Hepatocyte (in vitro differentiated cells): ENCODE measurements at regions not wholly inside any gene's neighbourhood (a gene's known extent, or its start where the extent isn't known, plus 50 kb on each side); places are given as distances from the start of the nearest gene placed in this dataset.

ENCODE experiments used
- DNase-seq: peaks from one replicate; pipeline ENCODE4 v3.0.0-alpha.2; 2016; ENCODE audit warnings: low spot score
- H2AFZ ChIP-seq: fragments of 200-600 bp; sonication (generic); 2 replicates; pipeline ENCODE4 v1.6.0; 2016; ENCODE audit warnings: antibody characterized with exemption, mild to moderate bottlenecking
- H3K27ac ChIP-seq: fragments of 200-600 bp; sonication (generic); 2 replicates; pipeline ENCODE4 v1.5.1; 2016; ENCODE audit warnings: mild to moderate bottlenecking
- H3K27me3 ChIP-seq: fragments of 200-600 bp; sonication (generic); 2 replicates; pipeline ENCODE4 v1.6.1; 2016
- H3K36me3 ChIP-seq: fragments of 200-600 bp; sonication (generic); replicated peaks from 2 replicates; pipeline ENCODE4 v1.5.1; 2016; ENCODE audit warnings: low read depth; ENCODE audit not compliant: insufficient read depth
- H3K4me1 ChIP-seq: fragments of 200-600 bp; sonication (generic); 2 replicates; pipeline ENCODE4 v1.5.1; 2016; ENCODE audit warnings: mild to moderate bottlenecking, moderate library complexity; ENCODE audit not compliant: insufficient read depth
- H3K4me2 ChIP-seq: fragments of 200-600 bp; sonication (generic); 2 replicates; pipeline ENCODE4 v1.6.0; 2016
- H3K4me3 ChIP-seq: fragments of 200-600 bp; sonication (generic); 2 replicates; pipeline ENCODE4 v1.5.1; 2016; ENCODE audit warnings: mild to moderate bottlenecking
- H3K79me2 ChIP-seq: fragments of 200-600 bp; sonication (generic); 2 replicates; pipeline ENCODE4 v1.6.0; 2017; ENCODE audit warnings: mild to moderate bottlenecking
- H3K9me2 ChIP-seq: fragments of 200-600 bp; sonication (generic); replicated peaks from 2 replicates; pipeline ENCODE4 v1.6.0; 2017; ENCODE audit warnings: mild to moderate bottlenecking; ENCODE audit not compliant: insufficient read depth
- H3K9me3 ChIP-seq: fragments of 200-600 bp; sonication (generic); 2 replicates; pipeline ENCODE4 v1.5.1; 2016; ENCODE audit warnings: low read depth, mild to moderate bottlenecking
- H4K20me1 ChIP-seq: fragments of 200-600 bp; sonication (generic); 2 replicates; pipeline ENCODE4 v1.6.0; 2016; ENCODE audit warnings: mild to moderate bottlenecking; ENCODE audit not compliant: insufficient read depth, poor library complexity, severe bottlenecking
- CTCF ChIP-seq: fragments of 200-600 bp; sonication (generic); IDR thresholded peaks from 2 replicates; pipeline ENCODE4 v1.5.1; 2016; ENCODE audit warnings: antibody characterized with exemption, mild to moderate bottlenecking; ENCODE audit not compliant: poor library complexity
- EZH2 ChIP-seq: fragments of 200-600 bp; sonication (generic); IDR thresholded peaks from 2 replicates; pipeline ENCODE4 v1.6.1; 2016; ENCODE audit warnings: antibody characterized with exemption, mild to moderate bottlenecking, borderline replicate concordance
- EZH2phosphoT487 ChIP-seq: fragments of 200-600 bp; sonication (generic); IDR thresholded peaks from one replicate; pipeline ENCODE4 v1.6.1; 2018; ENCODE audit warnings: antibody characterized with exemption, mild to moderate bottlenecking, low read depth, moderate library complexity; ENCODE audit not compliant: unreplicated experiment, severe bottlenecking
- WGBS: methylation state at CpG from one replicate; pipeline ENCODE4 v1.1.6; 2016; ENCODE audit warnings: low lambda C conversion rate; ENCODE audit errors: missing lambda C conversion rate; 5-methylcytosine and 5-hydroxymethylcytosine counted together

- no peak for TF ChIP-seq EZH2phosphoT487
- no peak for TF ChIP-seq CTCF
- no peak for TF ChIP-seq EZH2
- Histone ChIP-seq H3K27ac (no peak overlapping the region), H3K79me2 (no peaks in the 10 kb centered on the region), H3K4me1 (no peaks in the 10 kb centered on the region), H4K20me1 (no peaks in the 10 kb centered on the region), H3K36me3 (no peaks in the 10 kb centered on the region), H2AFZ (no peak overlapping the region), H3K4me3 (no peak overlapping the region), H3K9me2 (no peaks in the 10 kb centered on the region), H3K27me3 (no peaks in the 10 kb centered on the region), H3K9me3 (no peaks in the 10 kb centered on the region), H3K4me2 (no peak overlapping the region)
- DNase-seq = no peak
- 64% methylated on average over 3 of the region's 3 CpGs for WGBS
Measured at GRCh38 chr2:7646024-7646423, 728.8 kb downstream of the RNF144A start.

- Histone ChIP-seq H2AFZ (no peak overlapping the region), H3K27ac (no peak overlapping the region), H3K4me3 (no peak overlapping the region), H3K79me2 (no peaks in the 10 kb centered on the region), H3K4me2 (no peak overlapping the region), H4K20me1 (no peaks in the 10 kb centered on the region), H3K27me3 (no peaks in the 10 kb centered on the region), H3K4me1 (no peaks in the 10 kb centered on the region), H3K36me3 (no peaks in the 10 kb centered on the region), H3K9me3 (no peaks in the 10 kb centered on the region), H3K9me2 (no peaks in the 10 kb centered on the region)
- no peak for DNase-seq
- WGBS = 67% methylated on average over 6 of the region's 6 CpGs
- TF ChIP-seq CTCF (no peak), EZH2phosphoT487 (no peak), EZH2 (no peak)
Measured at GRCh38 chr2:7646661-7647060, 729.4 kb downstream of the RNF144A start.

GRCh38 chr2:7648221-7648795 is 731.1 kb downstream of the RNF144A start:
- H3K4me2 ChIP-seq = no peak overlapping the region
- no peaks in the 10 kb centered on the region for H3K27me3 ChIP-seq
- no peaks in the 10 kb centered on the region for H3K9me3 ChIP-seq
- no peak overlapping the region for H2AFZ ChIP-seq
- H3K79me2 ChIP-seq = no peaks in the 10 kb centered on the region
- no peaks in the 10 kb centered on the region for H3K4me1 ChIP-seq
- WGBS = 89% methylated on average over 7 of the region's 7 CpGs
- H3K9me2 ChIP-seq = no peaks in the 10 kb centered on the region
- TF ChIP-seq EZH2phosphoT487 = no peak
- TF ChIP-seq EZH2 = no peak
- no peak for TF ChIP-seq CTCF
- H3K27ac ChIP-seq = no peak overlapping the region
- H4K20me1 ChIP-seq = no peaks in the 10 kb centered on the region
- no peak for DNase-seq
- no peaks in the 10 kb centered on the region for H3K36me3 ChIP-seq
- H3K4me3 ChIP-seq = no peak overlapping the region
